Activated naive CD8-positive, alpha-beta T cell treated with anti-CD3 and anti-CD28 coated beads, Interleukin-2, amount 10 ng/mL, durations not matched to agents 7 days and 5 days (primary cell): ENCODE measurements at regions not wholly inside any gene's neighbourhood (a gene's known extent, or its start where the extent isn't known, plus 50 kb on each side); places are given as distances from the start of the nearest gene placed in this dataset.
"Not testable (repeated sequence)": the region's sequence is repeated elsewhere in the genome, so short reads cannot be mapped to it uniquely, and the experiment has no call there.

Experiments
- ATAC-seq: fragments of 150-1000 bp; cut with Tn5 transposase; one replicate; pipeline ENCODE4 v1.10.0; 2021; ENCODE audit warnings: low read depth, moderate library complexity
- POLR2A ChIA-PET: fragments of 350-600 bp; sonication (Branson Sonifier 250); formaldehyde crosslinking; loops from one replicate; lab custom pipeline; 2021; ENCODE audit warnings: antibody characterized with exemption; lab: Charles Lee
- DNase-seq: peaks from one replicate; pipeline ENCODE4 v3.0.0; 2021
- H3K27ac Mint-ChIP-seq: one replicate; pipeline ENCODE4 v1.8.0; 2022; ENCODE audit warnings: mild to moderate bottlenecking, mixed read lengths
- H3K27me3 Mint-ChIP-seq: one replicate; pipeline ENCODE4 v1.8.0; 2022; ENCODE audit warnings: mild to moderate bottlenecking, moderate library complexity, mixed read lengths
- H3K36me3 Mint-ChIP-seq: one replicate; pipeline ENCODE4 v1.8.0; 2021; ENCODE audit warnings: mild to moderate bottlenecking, mixed read lengths
- H3K4me1 Mint-ChIP-seq: one replicate; pipeline ENCODE4 v1.8.0; 2021; ENCODE audit warnings: mixed read lengths
- H3K4me3 Mint-ChIP-seq: one replicate; pipeline ENCODE4 v1.8.0; 2022; ENCODE audit warnings: mild to moderate bottlenecking, moderate library complexity, mixed read lengths
- H3K9me3 Mint-ChIP-seq: one replicate; pipeline ENCODE4 v1.8.0; 2021; ENCODE audit warnings: mixed read lengths

GRCh38 chr1:118381197-118381869 lies 196.3 kb upstream of the SPAG17 start:
- Mint-ChIP-seq H3K27me3 (no peaks in the 10 kb centered on the region), H3K36me3 (no peaks in the 10 kb centered on the region), H3K4me3 (no peak overlapping the region), H3K27ac (no peak overlapping the region), H3K9me3 (peaks cover 3% of the 10 kb centered on the region), H3K4me1 (no peaks in the 10 kb centered on the region)
- POLR2A ChIA-PET, result no interaction called here
- ATAC-seq, result no peak
- no peak for DNase-seq

- POLR2A ChIA-PET, H3K4me1 Mint-ChIP-seq, H3K27ac Mint-ChIP-seq, H3K4me3 Mint-ChIP-seq, DNase-seq, H3K27me3 Mint-ChIP-seq, ATAC-seq, H3K36me3 Mint-ChIP-seq: not testable (repeated sequence)
- peaks cover 15% of the 10 kb centered on the region for H3K9me3 Mint-ChIP-seq
Measured at GRCh38 chr1:118377183-118377582, 192.2 kb upstream of the SPAG17 start.

- Mint-ChIP-seq H3K9me3 (peaks cover 15% of the 10 kb centered on the region), H3K4me3 (no peak overlapping the region), H3K27ac (no peak overlapping the region), H3K4me1 (no peaks in the 10 kb centered on the region), H3K36me3 (no peaks in the 10 kb centered on the region), H3K27me3 (no peaks in the 10 kb centered on the region)
- no peak for DNase-seq
- no peak for ATAC-seq
- POLR2A ChIA-PET, result no interaction called here
Measured at GRCh38 chr1:118371612-118372011, 186.6 kb upstream of the SPAG17 start.

- POLR2A ChIA-PET, result no interaction called here
- Mint-ChIP-seq H3K4me3 (no peak overlapping the region), H3K36me3 (no peaks in the 10 kb centered on the region), H3K27me3 (no peaks in the 10 kb centered on the region), H3K4me1 (no peaks in the 10 kb centered on the region), H3K9me3 (peaks cover 15% of the 10 kb centered on the region), H3K27ac (no peak overlapping the region)
- DNase-seq (no peak), ATAC-seq (no peak)
Measured at GRCh38 chr1:118370861-118371260, 185.8 kb upstream of the SPAG17 start.

GRCh38 chr1:118366286-118366685 lies 181.3 kb upstream of the SPAG17 start:
- POLR2A ChIA-PET, result no interaction called here
- no peaks in the 10 kb centered on the region for H3K4me1 Mint-ChIP-seq
- H3K36me3 Mint-ChIP-seq, result no peaks in the 10 kb centered on the region
- H3K9me3 Mint-ChIP-seq, result peaks cover 11% of the 10 kb centered on the region
- no peaks in the 10 kb centered on the region for H3K27me3 Mint-ChIP-seq
- DNase-seq (no peak), ATAC-seq (no peak)
- no peak overlapping the region for H3K4me3 Mint-ChIP-seq
- no peak overlapping the region for H3K27ac Mint-ChIP-seq

- no peak for ATAC-seq
- H3K9me3 Mint-ChIP-seq, result peaks cover 11% of the 10 kb centered on the region
Measured at GRCh38 chr1:118364882-118365281, 179.9 kb upstream of the SPAG17 start.

GRCh38 chr1:118363396-118363795 lies 178.4 kb upstream of the SPAG17 start:
- Mint-ChIP-seq H3K27ac (no peak overlapping the region), H3K4me3 (no peak overlapping the region), H3K27me3 (no peaks in the 10 kb centered on the region), H3K9me3 (peaks cover 9% of the 10 kb centered on the region), H3K36me3 (no peaks in the 10 kb centered on the region), H3K4me1 (no peaks in the 10 kb centered on the region)
- POLR2A ChIA-PET, result no interaction called here
- ATAC-seq (no peak), DNase-seq (no peak)

More at GRCh38 chr1:118364882-118365281, 179.9 kb upstream of the SPAG17 start:
- POLR2A ChIA-PET, result no interaction called here
- no peaks in the 10 kb centered on the region for H3K4me1 Mint-ChIP-seq
- H3K36me3 Mint-ChIP-seq, result no peaks in the 10 kb centered on the region
- H3K4me3 Mint-ChIP-seq, result no peak overlapping the region
- no peaks in the 10 kb centered on the region for H3K27me3 Mint-ChIP-seq
- H3K27ac Mint-ChIP-seq, result no peak overlapping the region
- no peak for DNase-seq

- POLR2A ChIA-PET, result no interaction called here
- Mint-ChIP-seq H3K27me3 (no peaks in the 10 kb centered on the region), H3K4me3 (no peak overlapping the region), H3K27ac (no peak overlapping the region), H3K36me3 (no peaks in the 10 kb centered on the region), H3K9me3 (peaks cover 11% of the 10 kb centered on the region), H3K4me1 (no peaks in the 10 kb centered on the region)
- DNase-seq (no peak), ATAC-seq (no peak)
Measured at GRCh38 chr1:118360817-118361216, 175.8 kb upstream of the SPAG17 start.

- POLR2A ChIA-PET, result no interaction called here
- Mint-ChIP-seq H3K4me1 (no peaks in the 10 kb centered on the region), H3K4me3 (no peak overlapping the region), H3K27ac (no peak overlapping the region), H3K27me3 (no peaks in the 10 kb centered on the region), H3K9me3 (peaks cover 6% of the 10 kb centered on the region), H3K36me3 (no peaks in the 10 kb centered on the region)
- ATAC-seq (no peak), DNase-seq (no peak)
Measured at GRCh38 chr1:118346936-118347335, 161.9 kb upstream of the SPAG17 start.

GRCh38 chr1:118340928-118341910 lies 156.2 kb upstream of the SPAG17 start:
- DNase-seq (no peak), ATAC-seq (no peak)
- Mint-ChIP-seq H3K9me3 (no peaks in the 10 kb centered on the region), H3K27me3 (no peaks in the 10 kb centered on the region), H3K4me3 (no peak overlapping the region), H3K4me1 (no peaks in the 10 kb centered on the region), H3K36me3 (no peaks in the 10 kb centered on the region), H3K27ac (no peak overlapping the region)
- POLR2A ChIA-PET, result no interaction called here

GRCh38 chr1:118339400-118340124 lies 154.5 kb upstream of the SPAG17 start:
- no peaks in the 10 kb centered on the region for H3K36me3 Mint-ChIP-seq
- H3K4me3 Mint-ChIP-seq, result no peak overlapping the region
- H3K27ac Mint-ChIP-seq, result no peak overlapping the region
- POLR2A ChIA-PET, result no interaction called here
- ATAC-seq (no peak), DNase-seq (no peak)
- H3K27me3 Mint-ChIP-seq, result no peaks in the 10 kb centered on the region
- H3K4me1 Mint-ChIP-seq, result no peaks in the 10 kb centered on the region
- no peaks in the 10 kb centered on the region for H3K9me3 Mint-ChIP-seq

GRCh38 chr1:118338936-118339335 lies 153.9 kb upstream of the SPAG17 start:
- no peak for DNase-seq
- no peak overlapping the region for H3K4me3 Mint-ChIP-seq
- POLR2A ChIA-PET, result no interaction called here
- no peaks in the 10 kb centered on the region for H3K27me3 Mint-ChIP-seq
- ATAC-seq, result no peak
- H3K27ac Mint-ChIP-seq, result no peak overlapping the region
- no peaks in the 10 kb centered on the region for H3K4me1 Mint-ChIP-seq
- H3K36me3 Mint-ChIP-seq, result no peaks in the 10 kb centered on the region
- H3K9me3 Mint-ChIP-seq, result no peaks in the 10 kb centered on the region

- DNase-seq (no peak), ATAC-seq (no peak)
- POLR2A ChIA-PET, result no interaction called here
- no peak overlapping the region for H3K27ac Mint-ChIP-seq
- H3K36me3 Mint-ChIP-seq, result no peaks in the 10 kb centered on the region
- no peak overlapping the region for H3K4me3 Mint-ChIP-seq
- H3K27me3 Mint-ChIP-seq, result no peaks in the 10 kb centered on the region
- H3K4me1 Mint-ChIP-seq, result no peaks in the 10 kb centered on the region
- H3K9me3 Mint-ChIP-seq, result no peaks in the 10 kb centered on the region
Measured at GRCh38 chr1:118337346-118337745, 152.3 kb upstream of the SPAG17 start.
